Activated T-helper 1 cell treated with anti-CD3 and anti-CD28 coated beads, Interleukin-12 subunit alpha, Interleukin-12 subunit beta, Interleukin-2, Interleukin-4 antibody, amounts not matched to agents 30 ng/mL and 10 ng/mL and 1 ng/mL, durations not matched to agents 14 hours and 24 hours and 36 hours (primary cell): ENCODE measurements at regions not wholly inside any gene's neighbourhood (a gene's known extent, or its start where the extent isn't known, plus 50 kb on each side); places are given as distances from the start of the nearest gene placed in this dataset.
A peak's percentile ranks its signal among the peaks of the same experiment; 100 is the strongest.

ENCODE experiments used
- DNase-seq: peaks from one replicate; pipeline ENCODE4 v3.0.0; 2021; ENCODE audit warnings: low spot score
- H3K27ac Mint-ChIP-seq: one replicate; pipeline ENCODE4 v1.8.0; 2021; ENCODE audit warnings: mild to moderate bottlenecking, mixed read lengths
- H3K27me3 Mint-ChIP-seq: one replicate; pipeline ENCODE4 v1.8.0; 2022; ENCODE audit warnings: mild to moderate bottlenecking, moderate library complexity, mixed read lengths; ENCODE audit not compliant: insufficient read depth
- H3K36me3 Mint-ChIP-seq: one replicate; pipeline ENCODE4 v1.8.0; 2021; ENCODE audit warnings: low read depth, mixed read lengths
- H3K4me1 Mint-ChIP-seq: one replicate; pipeline ENCODE4 v1.8.0; 2021; ENCODE audit warnings: low read depth, mixed read lengths
- H3K4me3 Mint-ChIP-seq: one replicate; pipeline ENCODE4 v1.8.0; 2021; ENCODE audit warnings: mild to moderate bottlenecking, moderate library complexity, mixed read lengths
- H3K9me3 Mint-ChIP-seq: one replicate; pipeline ENCODE4 v1.8.0; 2021; ENCODE audit warnings: mixed read lengths
- intact Hi-C: fragments of 100-400 bp; cut with micrococcal nuclease; formaldehyde crosslinking; loops from one replicate; pipeline ENCODE4 v1.15.1; 2024

DNA sequence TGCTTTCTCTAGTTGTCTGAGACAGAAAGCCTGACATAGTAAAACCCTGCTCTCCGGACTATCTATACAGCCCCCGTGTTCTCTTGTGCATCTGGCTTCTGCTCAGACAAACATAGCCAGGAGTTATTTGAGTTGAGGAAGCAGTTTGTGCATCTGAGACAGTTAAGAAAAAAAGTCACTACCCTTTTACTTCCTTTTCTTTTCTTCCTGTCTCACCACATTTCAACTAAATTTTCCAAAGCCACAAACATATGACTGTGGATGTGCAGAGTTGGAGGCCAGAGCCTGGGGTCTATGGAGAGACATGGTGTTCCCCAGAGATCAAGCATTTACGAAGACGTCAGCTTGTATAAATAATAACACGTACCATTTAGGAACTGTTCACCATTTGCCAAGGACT lies 158.5 kb upstream of the FGGY start:
- no peak overlapping the region for H3K4me3 Mint-ChIP-seq
- no peaks in the 10 kb centered on the region for H3K9me3 Mint-ChIP-seq
- peaks cover 63% of the 10 kb centered on the region for H3K4me1 Mint-ChIP-seq
- no peak for DNase-seq
- peaks cover 3% of the 10 kb centered on the region for H3K27me3 Mint-ChIP-seq
- intact Hi-C loops = no loop called here
- no peaks in the 10 kb centered on the region for H3K36me3 Mint-ChIP-seq
- H3K27ac Mint-ChIP-seq = no peak overlapping the region

DNA sequence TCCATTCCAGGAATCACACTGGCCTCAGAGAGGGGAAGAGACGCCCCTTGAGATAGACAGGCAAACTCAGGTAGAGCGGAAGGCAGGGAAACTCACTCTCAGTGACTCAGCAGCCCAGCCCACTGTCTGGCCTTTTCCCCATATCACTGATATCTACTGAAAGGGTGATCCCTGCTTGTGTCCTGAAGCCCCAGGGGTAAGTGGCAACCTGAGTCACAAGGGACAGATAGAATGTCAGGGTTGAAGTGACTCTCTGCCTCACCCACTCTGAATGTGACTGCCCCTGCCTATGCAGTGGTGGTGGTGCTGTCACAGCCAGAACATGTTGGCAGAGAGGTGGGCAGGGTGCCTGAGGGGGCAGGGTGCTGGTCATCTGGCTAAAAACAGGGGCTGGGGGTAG lies 157.5 kb upstream of the FGGY start:
- Mint-ChIP-seq H3K9me3 (no peaks in the 10 kb centered on the region), H3K4me3 (no peak overlapping the region), H3K36me3 (no peaks in the 10 kb centered on the region), H3K27ac (no peak overlapping the region), H3K4me1 (peaks cover 73% of the 10 kb centered on the region), H3K27me3 (no peaks in the 10 kb centered on the region)
- no peak for DNase-seq
- intact Hi-C loops = no loop called here

DNA sequence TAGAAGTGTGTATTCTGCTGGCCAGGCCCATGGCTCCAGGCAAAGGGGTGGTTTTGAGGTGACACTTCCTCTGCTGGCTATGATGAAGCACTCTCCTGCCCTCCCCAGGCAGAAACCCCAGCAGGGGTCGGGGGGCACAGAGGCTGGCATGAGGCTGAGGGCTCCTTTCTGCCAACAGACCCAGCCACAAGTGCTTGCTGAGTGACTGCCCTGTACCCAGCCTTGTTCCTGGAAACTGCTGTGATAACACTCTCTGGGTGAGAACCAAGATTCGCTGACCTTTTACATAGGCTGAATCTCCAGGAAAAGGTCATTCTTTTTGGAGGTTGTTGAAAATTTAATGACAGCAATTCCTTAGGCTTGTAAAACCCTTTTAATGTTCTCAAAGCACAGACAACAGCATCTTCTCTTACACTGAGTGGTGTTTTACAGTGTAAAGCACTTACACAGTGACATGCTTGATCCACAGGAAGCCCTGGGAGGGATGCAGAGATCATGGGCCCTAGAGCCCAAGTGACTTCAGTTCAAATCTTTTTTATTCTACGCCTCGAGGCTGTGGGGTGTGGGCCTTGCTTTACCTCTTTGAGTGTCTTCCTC lies 155.5 kb upstream of the FGGY start:
- no peak overlapping the region for H3K4me3 Mint-ChIP-seq
- peaks cover 85% of the 10 kb centered on the region for H3K4me1 Mint-ChIP-seq
- no peaks in the 10 kb centered on the region for H3K27me3 Mint-ChIP-seq
- no peak for DNase-seq
- H3K36me3 Mint-ChIP-seq = no peaks in the 10 kb centered on the region
- intact Hi-C loops = loop anchor here (1.0 to 5.0 kb wide), 5 partner anchors 79 to 323 kb away; no protein-coding TSS in a partner anchor
- H3K9me3 Mint-ChIP-seq = no peaks in the 10 kb centered on the region
- peak overlapping the region; percentile 25 for H3K27ac Mint-ChIP-seq

DNA sequence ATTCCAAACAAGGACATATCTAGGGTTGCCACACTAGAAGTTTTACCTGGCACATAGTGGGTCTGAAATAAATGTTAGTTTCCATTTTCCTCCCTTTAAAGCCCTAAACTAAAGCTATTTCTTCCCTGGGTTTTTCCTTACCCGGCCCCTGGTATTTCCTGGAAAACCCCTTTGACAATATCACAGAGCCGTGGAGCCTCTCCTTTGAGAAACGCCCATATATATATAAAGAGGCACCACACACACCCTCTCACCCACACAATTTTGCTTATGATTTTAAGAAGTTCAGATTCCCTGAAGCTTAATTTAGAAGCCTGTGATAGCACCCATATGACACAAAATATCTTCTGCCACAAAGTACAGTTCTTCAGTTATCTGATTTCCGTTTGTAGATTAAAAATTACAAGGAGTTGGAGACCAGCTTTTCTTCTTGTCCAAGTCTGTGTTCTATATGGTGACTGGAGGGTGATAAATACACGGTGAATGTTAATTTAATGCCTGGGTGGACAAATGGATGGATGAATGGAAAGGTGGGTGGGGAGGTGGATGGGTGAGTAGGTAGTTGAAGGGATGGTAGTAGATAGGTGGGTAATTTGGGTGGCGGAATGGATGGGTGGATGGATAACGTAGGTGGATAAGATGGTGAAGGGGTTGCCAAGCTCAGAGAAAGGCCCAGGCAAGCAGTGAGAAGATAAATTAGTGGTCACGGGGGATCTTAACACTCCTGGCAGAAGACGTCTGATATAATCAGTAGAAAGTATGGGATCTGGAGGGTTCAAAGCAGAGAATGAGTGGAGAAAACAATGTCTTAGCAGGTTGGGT lies 154.4 kb upstream of the FGGY start:
- H3K4me3 Mint-ChIP-seq = peak overlapping the region; percentile 8
- H3K27me3 Mint-ChIP-seq = no peaks in the 10 kb centered on the region
- H3K9me3 Mint-ChIP-seq = no peaks in the 10 kb centered on the region
- DNase-seq = no peak
- H3K27ac Mint-ChIP-seq = peak overlapping the region; percentile 62
- intact Hi-C loops = loop anchor here (1.0 to 5.0 kb wide), 11 partner anchors 9 to 358 kb away; partner anchors contain the start of genes FGGY and JUN
- H3K4me1 Mint-ChIP-seq = peaks cover 86% of the 10 kb centered on the region
- no peaks in the 10 kb centered on the region for H3K36me3 Mint-ChIP-seq

DNA sequence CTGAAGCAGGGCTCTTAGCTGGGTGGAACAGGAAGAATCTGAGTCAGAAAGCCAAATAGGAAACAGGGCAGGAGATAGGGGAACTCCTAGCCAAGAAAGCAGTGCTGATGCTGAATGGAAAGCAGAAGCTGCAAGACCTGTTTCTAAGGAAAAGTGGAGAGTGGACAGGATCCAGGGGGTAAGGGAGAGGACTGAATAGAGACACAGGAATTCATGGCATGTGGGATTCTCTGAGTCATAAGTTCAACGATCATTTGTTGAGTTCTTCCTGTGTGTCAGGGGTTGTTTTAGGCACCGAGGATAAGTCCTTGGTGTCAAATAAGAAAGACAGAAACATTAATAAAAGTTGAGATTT lies 153.8 kb upstream of the FGGY start:
- H3K36me3 Mint-ChIP-seq = no peaks in the 10 kb centered on the region
- intact Hi-C loops = loop anchor here (1.0 to 5.0 kb wide), 11 partner anchors 8 to 358 kb away; partner anchors contain the start of genes FGGY and JUN
- H3K4me3 Mint-ChIP-seq = peak overlapping the region; percentile 8
- no peaks in the 10 kb centered on the region for H3K27me3 Mint-ChIP-seq
- DNase-seq = no peak
- peak overlapping the region; percentile 62 for H3K27ac Mint-ChIP-seq
- peaks cover 86% of the 10 kb centered on the region for H3K4me1 Mint-ChIP-seq
- no peaks in the 10 kb centered on the region for H3K9me3 Mint-ChIP-seq

DNA sequence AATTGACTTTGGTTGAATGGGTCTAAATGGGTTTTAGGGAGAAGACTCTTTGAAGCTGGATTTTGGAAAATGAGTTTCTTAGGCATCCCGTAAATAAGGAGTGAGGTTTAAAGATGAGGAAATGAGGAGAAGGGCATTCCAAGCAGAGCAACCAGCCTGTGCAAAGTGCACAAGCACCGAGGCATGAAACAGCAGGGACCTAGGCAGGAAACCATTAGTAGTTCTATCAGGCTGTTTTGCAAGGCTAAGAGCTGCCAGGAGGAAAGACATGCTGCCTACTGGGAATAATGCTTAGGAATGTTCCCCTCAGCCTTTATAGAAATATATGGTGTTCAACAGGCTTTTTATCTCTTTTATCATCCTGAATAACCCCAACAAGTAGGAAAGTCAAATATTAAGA lies 153.1 kb upstream of the FGGY start:
- H3K27ac Mint-ChIP-seq = peak overlapping the region; percentile 15
- DNase-seq = no peak
- H3K4me3 Mint-ChIP-seq = no peak overlapping the region
- H3K36me3 Mint-ChIP-seq = no peaks in the 10 kb centered on the region
- no peaks in the 10 kb centered on the region for H3K9me3 Mint-ChIP-seq
- intact Hi-C loops = loop anchor here (1.0 to 5.0 kb wide), 11 partner anchors 7 to 359 kb away; partner anchors contain the start of genes FGGY and JUN
- no peaks in the 10 kb centered on the region for H3K27me3 Mint-ChIP-seq
- H3K4me1 Mint-ChIP-seq = peaks cover 80% of the 10 kb centered on the region

DNA sequence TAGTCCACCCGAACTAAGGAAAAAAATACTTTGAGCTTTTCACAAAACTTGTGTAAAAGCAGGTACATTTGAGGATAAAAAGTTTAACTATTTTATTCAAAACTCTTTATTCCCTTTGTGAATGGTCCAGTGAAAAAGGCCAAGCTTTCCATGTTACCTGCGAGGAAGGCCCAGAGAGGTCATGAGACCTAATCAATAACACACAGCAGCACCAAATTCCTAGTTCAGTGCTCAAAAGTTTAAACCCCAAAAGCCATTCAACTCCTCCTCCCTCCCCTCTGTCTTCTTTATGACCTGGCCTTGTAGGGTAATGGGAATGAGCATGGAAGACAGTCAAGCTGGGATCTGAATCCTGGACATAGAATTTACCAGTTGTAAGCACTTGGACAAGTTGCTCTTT lies 151.9 kb upstream of the FGGY start:
- Mint-ChIP-seq H3K4me1 (peaks cover 83% of the 10 kb centered on the region), H3K27ac (no peak overlapping the region), H3K36me3 (no peaks in the 10 kb centered on the region), H3K4me3 (no peak overlapping the region), H3K27me3 (no peaks in the 10 kb centered on the region), H3K9me3 (no peaks in the 10 kb centered on the region)
- intact Hi-C loops = loop anchor here (5.0 kb wide), 4 partner anchors 83 to 288 kb away; no protein-coding TSS in a partner anchor
- DNase-seq = no peak

DNA sequence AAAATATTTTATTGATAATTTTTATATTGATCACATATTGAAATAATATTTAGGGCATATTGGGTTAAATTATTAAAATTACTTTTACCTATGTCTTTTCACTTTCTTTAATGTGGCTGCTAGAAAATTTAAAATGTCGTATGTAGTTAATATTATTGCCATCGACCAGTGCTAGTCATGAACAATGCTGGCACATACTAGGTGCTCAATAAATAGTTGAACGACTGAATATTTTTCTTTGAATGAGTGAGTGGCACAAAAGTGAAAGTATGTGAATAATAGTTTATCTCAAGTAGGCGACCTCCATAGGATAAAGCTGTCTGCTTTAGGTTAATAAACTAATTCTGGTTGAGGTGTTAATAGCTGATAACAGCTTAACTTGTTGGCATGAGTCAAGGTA lies 150.8 kb upstream of the FGGY start:
- intact Hi-C loops = loop anchor here (2.0 kb wide), 2 partner anchors 125 to 329 kb away; no protein-coding TSS in a partner anchor
- no peaks in the 10 kb centered on the region for H3K9me3 Mint-ChIP-seq
- H3K27ac Mint-ChIP-seq = peak overlapping the region; percentile 99
- no peak for DNase-seq
- H3K27me3 Mint-ChIP-seq = no peaks in the 10 kb centered on the region
- peak overlapping the region; percentile 90 for H3K4me3 Mint-ChIP-seq
- H3K4me1 Mint-ChIP-seq = peaks cover 83% of the 10 kb centered on the region
- H3K36me3 Mint-ChIP-seq = no peaks in the 10 kb centered on the region

DNA sequence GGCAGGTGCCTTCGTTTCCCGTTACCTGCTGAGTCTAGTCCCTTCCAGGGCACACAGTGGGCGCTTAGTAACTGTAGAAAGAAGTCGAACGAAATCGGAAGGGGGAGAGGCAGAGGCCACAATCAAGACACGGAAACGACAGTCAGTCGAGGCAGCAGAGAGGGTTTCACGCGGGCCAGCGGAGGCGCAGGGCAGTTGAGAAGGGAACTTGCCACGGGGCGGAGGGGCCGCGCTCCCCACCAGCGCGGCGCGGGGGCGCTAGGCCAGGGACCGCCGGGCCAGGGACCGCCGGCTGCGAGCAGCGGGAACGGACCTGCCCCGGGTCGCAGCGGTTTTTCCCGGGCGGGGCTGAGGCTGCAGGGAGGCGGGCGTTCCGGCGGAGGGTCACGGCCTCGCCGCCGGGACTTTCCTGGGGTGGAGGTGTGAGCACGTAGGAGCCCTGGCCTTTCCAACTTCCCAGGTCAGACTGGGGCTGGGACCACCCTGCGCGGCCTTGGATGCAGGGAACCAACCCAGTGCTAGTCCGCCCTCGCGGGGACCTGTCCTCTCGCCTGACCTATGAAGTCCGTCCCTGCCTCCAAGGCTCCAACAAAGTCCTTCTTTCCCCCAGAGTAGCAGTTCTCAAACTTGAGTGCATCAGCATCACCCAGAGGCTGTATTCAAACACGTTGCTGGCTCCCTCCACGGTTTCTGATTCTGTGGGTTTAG lies 150.1 kb upstream of the FGGY start:
- H3K36me3 Mint-ChIP-seq = no peaks in the 10 kb centered on the region

DNA sequence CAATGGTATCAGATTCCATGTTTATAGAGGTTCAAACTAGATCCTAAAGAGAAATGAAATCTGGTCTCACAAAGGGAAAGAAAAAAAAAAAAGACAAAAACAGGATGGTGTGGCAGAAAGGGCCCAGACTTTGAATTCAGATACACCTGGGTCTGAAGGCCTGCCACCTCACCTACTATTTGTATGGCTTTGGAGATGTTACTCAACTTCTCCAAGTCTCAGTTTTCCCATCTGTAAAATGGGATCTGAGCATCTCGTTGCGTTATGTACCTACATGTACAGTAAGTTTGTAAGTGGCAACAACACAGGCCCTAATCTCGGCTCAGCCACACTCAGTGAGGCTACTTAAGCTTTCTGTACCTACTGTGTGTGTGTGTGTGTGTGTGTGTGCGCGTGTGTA lies 147.5 kb upstream of the FGGY start:
- Mint-ChIP-seq H3K9me3 (no peaks in the 10 kb centered on the region), H3K27ac (no peak overlapping the region), H3K36me3 (no peaks in the 10 kb centered on the region), H3K4me3 (no peak overlapping the region), H3K4me1 (peaks cover 70% of the 10 kb centered on the region), H3K27me3 (no peaks in the 10 kb centered on the region)
- DNase-seq = no peak
- intact Hi-C loops = no loop called here

More for the DNA sequence above, 150.1 kb upstream of the FGGY start:
- intact Hi-C loops = loop anchor here (2.0 kb wide), 2 partner anchors 126 to 330 kb away; no protein-coding TSS in a partner anchor
- Mint-ChIP-seq H3K27me3 (no peaks in the 10 kb centered on the region), H3K4me3 (peak overlapping the region; percentile 90), H3K4me1 (peaks cover 84% of the 10 kb centered on the region), H3K27ac (peak overlapping the region; percentile 99), H3K9me3 (no peaks in the 10 kb centered on the region)
- peak; percentile 66 for DNase-seq

DNA sequence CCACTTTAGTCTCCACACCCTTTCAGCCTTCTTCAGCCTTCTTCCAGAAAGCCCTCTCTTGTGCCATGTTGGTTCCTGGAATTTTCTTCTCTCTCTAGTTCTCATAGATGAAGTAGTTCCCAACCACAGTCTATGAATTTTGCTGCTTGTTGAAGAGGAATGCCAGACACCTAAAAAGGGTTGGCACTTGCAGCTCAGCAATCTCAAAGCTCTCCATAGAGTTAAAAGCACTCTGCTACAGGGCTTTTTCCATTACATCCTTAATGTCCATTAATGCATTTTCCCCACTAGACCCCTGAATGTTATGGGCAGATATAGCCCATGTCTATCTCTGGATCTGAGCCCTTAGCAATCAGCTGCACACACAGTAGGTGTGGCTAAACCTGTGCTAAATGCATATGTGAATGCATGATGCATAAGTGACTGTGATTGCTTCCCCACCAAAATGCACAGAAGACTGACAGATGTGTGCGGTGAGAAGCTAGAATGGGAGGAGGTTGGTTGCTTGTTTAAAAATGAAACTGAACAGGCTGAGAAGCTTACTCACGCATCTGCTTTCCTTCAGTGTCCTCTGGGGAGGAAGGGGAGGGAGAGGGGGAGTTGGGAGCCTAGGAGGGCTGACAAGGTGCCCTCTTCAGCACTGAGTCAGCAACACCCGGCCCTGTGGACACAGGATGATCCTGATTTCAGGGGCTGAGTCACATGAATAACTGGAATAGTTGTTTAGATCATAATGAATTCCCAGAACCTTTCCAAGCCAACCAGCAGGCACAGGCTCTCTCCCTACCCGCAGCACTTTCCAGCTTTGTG lies 146.1 kb upstream of the FGGY start:
- peak; percentile 32 for DNase-seq
- H3K4me1 Mint-ChIP-seq = peaks cover 63% of the 10 kb centered on the region
- no peaks in the 10 kb centered on the region for H3K9me3 Mint-ChIP-seq
- intact Hi-C loops = loop anchor here (1.0 kb wide), 1 partner anchor 7 kb away; no protein-coding TSS in a partner anchor
- no peaks in the 10 kb centered on the region for H3K27me3 Mint-ChIP-seq
- H3K36me3 Mint-ChIP-seq = no peaks in the 10 kb centered on the region
- peak overlapping the region; percentile 2 for H3K4me3 Mint-ChIP-seq
- H3K27ac Mint-ChIP-seq = peak overlapping the region; percentile 50

DNA sequence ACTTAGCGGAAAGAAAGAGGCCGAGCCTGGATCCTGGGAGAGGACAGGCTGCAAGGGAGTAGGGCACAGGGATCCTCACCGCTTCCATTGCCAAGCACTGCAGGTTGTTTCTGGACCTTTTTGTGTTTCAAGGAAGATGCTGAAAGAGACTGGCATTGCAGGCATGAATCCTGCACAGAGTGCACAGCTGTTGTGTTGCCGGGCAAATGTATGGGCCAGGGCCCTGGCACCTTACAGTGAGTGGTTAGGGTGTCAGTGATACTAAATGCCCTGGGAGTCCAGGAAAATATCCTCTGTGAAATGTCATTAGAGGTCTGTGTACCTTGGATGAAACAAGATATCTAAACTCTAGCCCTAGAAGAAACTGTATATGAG lies 145.5 kb upstream of the FGGY start:
- no peaks in the 10 kb centered on the region for H3K27me3 Mint-ChIP-seq
- H3K4me3 Mint-ChIP-seq = no peak overlapping the region
- no peak for DNase-seq
- H3K4me1 Mint-ChIP-seq = peaks cover 59% of the 10 kb centered on the region
- H3K36me3 Mint-ChIP-seq = no peaks in the 10 kb centered on the region
- intact Hi-C loops = loop anchor here (1.0 kb wide), 1 partner anchor 8 kb away; no protein-coding TSS in a partner anchor
- no peak overlapping the region for H3K27ac Mint-ChIP-seq
- H3K9me3 Mint-ChIP-seq = no peaks in the 10 kb centered on the region
